H9 (cell line): ENCODE measurements at regions not wholly inside any gene's neighbourhood (a gene's known extent, or its start where the extent isn't known, plus 50 kb on each side); places are given as distances from the start of the nearest gene placed in this dataset.

ENCODE experiments used
- DNase-seq: peaks from one replicate; pipeline ENCODE4 v3.0.0-alpha.2; 2017
- H2AFZ ChIP-seq: one replicate; pipeline ENCODE4 v1.6.1; 2013; ENCODE audit warnings: mild to moderate bottlenecking, low read length, control low read depth, moderate library complexity
- H2AK5ac ChIP-seq: 2 replicates; pipeline ENCODE4 v1.6.1; 2013; ENCODE audit warnings: low read length, control low read depth, mixed read lengths; ENCODE audit not compliant: insufficient read length
- H2BK120ac ChIP-seq: one replicate; pipeline ENCODE4 v1.6.1; 2013; ENCODE audit warnings: low read depth, mild to moderate bottlenecking, low read length, control low read depth, inconsistent platforms; ENCODE audit not compliant: poor library complexity, severe bottlenecking
- H2BK12ac ChIP-seq: 2 replicates; pipeline ENCODE4 v1.6.1; 2013; ENCODE audit warnings: low read length, control low read depth, mixed read lengths, low read depth; ENCODE audit not compliant: insufficient read length
- H2BK15ac ChIP-seq: 2 replicates; pipeline ENCODE4 v1.6.1; 2013; ENCODE audit warnings: low read depth, low read length, control low read depth
- H2BK20ac ChIP-seq: one replicate; pipeline ENCODE4 v1.6.1; 2013; ENCODE audit warnings: low read depth, mild to moderate bottlenecking, low read length, control low read depth, inconsistent platforms; ENCODE audit not compliant: poor library complexity, severe bottlenecking
- H2BK5ac ChIP-seq: 2 replicates; pipeline ENCODE4 v1.6.1; 2013; ENCODE audit warnings: low read length, control low read depth, mixed read lengths; ENCODE audit not compliant: insufficient read length
- H3K14ac ChIP-seq: 2 replicates; pipeline ENCODE4 v1.6.1; 2013; ENCODE audit warnings: low read length, control low read depth; ENCODE audit not compliant: insufficient read depth
- H3K18ac ChIP-seq: 2 replicates; pipeline ENCODE4 v1.6.1; 2013; ENCODE audit warnings: low read depth, mild to moderate bottlenecking, mixed read lengths, low read length, control low read depth; ENCODE audit not compliant: insufficient read length
- H3K23ac ChIP-seq: 2 replicates; pipeline ENCODE4 v1.6.1; 2013; ENCODE audit warnings: low read length, control low read depth, mixed read lengths, low read depth; ENCODE audit not compliant: insufficient read length
- H3K23me2 ChIP-seq: 2 replicates; pipeline ENCODE4 v1.6.1; 2013; ENCODE audit warnings: low read depth, mild to moderate bottlenecking, mixed read lengths, low read length, control low read depth; ENCODE audit not compliant: insufficient read length, poor library complexity, severe bottlenecking
- H3K27ac ChIP-seq: 2 replicates; pipeline ENCODE4 v1.5.1; 2013; ENCODE audit warnings: low read length, control low read depth, mixed read lengths, low read depth; ENCODE audit not compliant: insufficient read length
- H3K27me3 ChIP-seq: 2 replicates; pipeline ENCODE4 v1.6.1; 2013; ENCODE audit warnings: low read length, control low read depth, inconsistent platforms; ENCODE audit not compliant: insufficient read depth
- H3K4ac ChIP-seq: 2 replicates; pipeline ENCODE4 v1.6.1; 2013; ENCODE audit warnings: low read depth, mild to moderate bottlenecking, control low read depth, inconsistent platforms, low read length, moderate library complexity
- H3K4me1 ChIP-seq: 2 replicates; pipeline ENCODE4 v1.6.1; 2013; ENCODE audit warnings: low read length, control low read depth, inconsistent platforms; ENCODE audit not compliant: insufficient read depth
- H3K4me2 ChIP-seq: 2 replicates; pipeline ENCODE4 v1.6.1; 2013; ENCODE audit warnings: low read length, control low read depth, mixed read lengths; ENCODE audit not compliant: insufficient read length, insufficient read depth
- H3K56ac ChIP-seq: 2 replicates; pipeline ENCODE4 v1.6.1; 2013; ENCODE audit warnings: low read depth, mild to moderate bottlenecking, mixed read lengths, low read length, control low read depth; ENCODE audit not compliant: insufficient read length
- H3K79me1 ChIP-seq: 2 replicates; pipeline ENCODE4 v1.6.1; 2013; ENCODE audit warnings: low read depth, mild to moderate bottlenecking, moderate library complexity, low read length, control low read depth, inconsistent platforms; ENCODE audit not compliant: insufficient read depth, poor library complexity, severe bottlenecking
- H3K79me2 ChIP-seq: 2 replicates; pipeline ENCODE4 v1.6.1; 2013; ENCODE audit warnings: low read length, control low read depth, inconsistent platforms; ENCODE audit not compliant: insufficient read depth
- H3K9ac ChIP-seq: 2 replicates; pipeline ENCODE4 v1.6.1; 2013; ENCODE audit warnings: low read length, control low read depth, mixed read lengths; ENCODE audit not compliant: insufficient read length; ENCODE audit errors: extremely low read depth
- H3K9me3 ChIP-seq: one replicate; pipeline ENCODE4 v1.6.1; 2013; ENCODE audit warnings: low read depth, low read length, inconsistent platforms; ENCODE audit not compliant: control insufficient read depth
- H3T11ph ChIP-seq: one replicate; pipeline ENCODE4 v1.6.1; 2013; ENCODE audit warnings: mild to moderate bottlenecking, low read length, control low read depth, inconsistent platforms
- H4K20me1 ChIP-seq: one replicate; pipeline ENCODE4 v1.6.1; 2013; ENCODE audit not compliant: control insufficient read depth, insufficient read length, insufficient read depth
- H4K5ac ChIP-seq: 2 replicates; pipeline ENCODE4 v1.6.1; 2013; ENCODE audit warnings: low read depth, mild to moderate bottlenecking, mixed read lengths, low read length, control low read depth; ENCODE audit not compliant: insufficient read length
- H4K8ac ChIP-seq: replicated peaks from 2 replicates; pipeline ENCODE4 v1.6.1; 2013; ENCODE audit warnings: low read length, control low read depth, mixed read lengths, low read depth; ENCODE audit not compliant: insufficient read length
- H4K91ac ChIP-seq: 2 replicates; pipeline ENCODE4 v1.6.1; 2013; ENCODE audit warnings: low read depth, mild to moderate bottlenecking, moderate library complexity, mixed read lengths, low read length, control low read depth; ENCODE audit not compliant: insufficient read length
- H3K27ac Mint-ChIP-seq, 3 experiments: 2 replicates in 2 of 3; 3 replicates in 1 of 3; pipeline ENCODE4 v1.8.0; 2020 to 2021; ENCODE audit warnings: mixed read lengths in 3 of 3, mild to moderate bottlenecking in 1 of 3, moderate library complexity in 1 of 3
- H3K27me3 Mint-ChIP-seq: 2 replicates; pipeline ENCODE4 v1.8.0; 2021; ENCODE audit warnings: low read depth, mild to moderate bottlenecking, moderate library complexity, mixed read lengths
- H3K36me3 Mint-ChIP-seq, 3 experiments: 2 replicates in 2 of 3; 3 replicates in 1 of 3; pipeline ENCODE4 v1.8.0; 2020 to 2021; ENCODE audit warnings: low read depth in 3 of 3, mixed read lengths in 3 of 3; ENCODE audit not compliant: insufficient read depth in 1 of 3
- H3K4me1 Mint-ChIP-seq, 2 experiments: 2 replicates each; pipeline ENCODE4 v1.8.0; 2020; ENCODE audit warnings: mixed read lengths in 2 of 2
- H3K4me3 Mint-ChIP-seq, 2 experiments: 2 replicates in 1 of 2; 3 replicates in 1 of 2; pipeline ENCODE4 v1.8.0; 2020 to 2021; ENCODE audit warnings: mild to moderate bottlenecking in 2 of 2, mixed read lengths in 2 of 2, moderate library complexity in 1 of 2
- H3K9me3 Mint-ChIP-seq, 2 experiments: 2 replicates in 1 of 2; 3 replicates in 1 of 2; pipeline ENCODE4 v1.8.0; 2020; ENCODE audit warnings: mild to moderate bottlenecking in 2 of 2, mixed read lengths in 2 of 2, moderate library complexity in 1 of 2
- CTCF ChIP-seq: fragments of 200-600 bp; sonication (generic); conservative IDR thresholded peaks from 3 replicates; pipeline ENCODE4 v1.8.0; 2021; ENCODE audit warnings: antibody characterized with exemption, mild to moderate bottlenecking
- whole genome bisulfite sequencing: extraction: QIAGEN DNeasy Blood & Tissue Kit; methylation state at CpG from one replicate; pipeline ENCODE4 v1.1.7; 2013; ENCODE audit warnings: missing lambda C conversion rate, low lambda C conversion rate, mixed read lengths; ENCODE audit not compliant: insufficient read length; ENCODE audit errors: extremely low coverage; 5-methylcytosine and 5-hydroxymethylcytosine counted together

- no peak overlapping the region for H3K4ac ChIP-seq
- H3K18ac ChIP-seq, result no peak overlapping the region
- no peak overlapping the region for H3K4me2 ChIP-seq
- H3K79me2 ChIP-seq, result no peaks in the 10 kb centered on the region
- H2BK20ac ChIP-seq, result no peak overlapping the region
- no peak overlapping the region for H2BK15ac ChIP-seq
- no peak overlapping the region for H4K8ac ChIP-seq
- no peak overlapping the region for H3K56ac ChIP-seq
- no peaks in the 10 kb centered on the region for H3K27me3 ChIP-seq
- no peak overlapping the region for H4K5ac ChIP-seq
- H3K4me1 Mint-ChIP-seq, result no peaks in the 10 kb centered on the region
- H3K27ac Mint-ChIP-seq, result peak overlapping the region in 1 of 3 experiments; percentile 44; a peak in 1 of 7 replicates
- peaks cover 3% of the 10 kb centered on the region for H3K27me3 Mint-ChIP-seq
- H3K14ac ChIP-seq, result no peak overlapping the region
- H3K79me1 ChIP-seq, result no peaks in the 10 kb centered on the region
- no peaks in the 10 kb centered on the region for H3K36me3 Mint-ChIP-seq
- peaks cover 0 to 2% of the 10 kb centered on the region in 2 experiments; a peak in 1 of 5 replicates for H3K9me3 Mint-ChIP-seq
- H2BK12ac ChIP-seq, result no peak overlapping the region
- H2BK5ac ChIP-seq, result no peak overlapping the region
- H2AK5ac ChIP-seq, result no peak overlapping the region
- H3K9me3 ChIP-seq, result no peaks in the 10 kb centered on the region
- H3K27ac ChIP-seq, result no peak overlapping the region
- peak; percentile 34 for DNase-seq
- H3K23ac ChIP-seq, result no peak overlapping the region
- TF ChIP-seq CTCF, result peak; percentile 54; the same call in 2 of the 3 replicates
- H3T11ph ChIP-seq, result no peak overlapping the region
- H3K23me2 ChIP-seq, result no peaks in the 10 kb centered on the region
- H4K91ac ChIP-seq, result no peak overlapping the region
- WGBS, result no CpG with 5 or more reads among the region's 4 CpGs
- no peaks in the 10 kb centered on the region for H4K20me1 ChIP-seq
- no peak overlapping the region for H3K4me3 Mint-ChIP-seq
- H3K9ac ChIP-seq, result no peak overlapping the region
- no peak overlapping the region for H2BK120ac ChIP-seq
- no peaks in the 10 kb centered on the region for H3K4me1 ChIP-seq
- no peak overlapping the region for H2AFZ ChIP-seq
Observed at GRCh38 chr10:78231939-78232338, 198.3 kb downstream of the RPS24 start.
